HepG2 (cell line): ENCODE measurements at regions not wholly inside any gene's neighbourhood (a gene's known extent, or its start where the extent isn't known, plus 50 kb on each side); places are given as distances from the start of the nearest gene placed in this dataset.

Experiments used
- ATAC-seq: fragments of 200-7000 bp; cut with Tn5 transposase; 3 replicates; pipeline ENCODE4 v1.9.1; 2020; ENCODE audit warnings: mild to moderate bottlenecking, moderate library complexity
- BruUV-seq: library from RNA; stranded (reverse); fragments of 400-500 nt; replicated peaks from 2 replicates; lab custom pipeline; 2021; lab: Mats Ljungman, UMichigan
- CTCF ChIA-PET: fragments of 300-600 bp; formaldehyde crosslinking; extraction: SDS; loops from one replicate; lab custom pipeline; 2021; ENCODE audit warnings: low total read pairs, inconsistent platforms, low intra/inter-chr PET ratio; lab: Yijun Ruan, JAX
- POLR2A ChIA-PET: fragments of 350-600 bp; sonication (Branson Sonifier 250); formaldehyde crosslinking; loops from one replicate; lab custom pipeline; 2020; ENCODE audit warnings: antibody characterized with exemption, inconsistent platforms; lab: Yijun Ruan, JAX
- DNase-seq: peaks from one replicate; pipeline ENCODE4 v3.0.0-alpha.2; 2015; ENCODE audit warnings: low spot score
- FAIRE-seq: peaks from 3 replicates; lab custom pipeline; 2011; peaks lifted over from hg19 to GRCh38; lab: Jason Lieb, UNC
- H2AFZ ChIP-seq: one replicate; pipeline ENCODE4 v1.6.1; 2011; ENCODE audit warnings: low read length, inconsistent platforms
- H3K27ac ChIP-seq: fragments of 300-600 bp; 3 replicates; pipeline ENCODE4 v1.8.0; 2011; ENCODE audit warnings: mixed run types, mild to moderate bottlenecking, mixed read lengths, low read length, inconsistent platforms; ENCODE audit not compliant: insufficient read depth; ENCODE audit errors: extremely low read length
- H3K27me3 ChIP-seq, 2 experiments: fragments of 200-600 bp in 1 of 2; 2 replicates in 1 of 2; 3 replicates in 1 of 2; pipeline versions ENCODE4 v1.6.0 to v1.8.0; 2011; ENCODE audit warnings: low read length in 2 of 2, mild to moderate bottlenecking in 2 of 2, moderate library complexity in 2 of 2, inconsistent platforms in 1 of 2; ENCODE audit not compliant: insufficient read depth in 2 of 2, control insufficient read depth in 1 of 2
- H3K36me3 ChIP-seq, 2 experiments: fragments of 200-600 bp in 1 of 2; replicated peaks in 1 of 2; 2 replicates in 1 of 2; 3 replicates in 1 of 2; pipeline versions ENCODE4 v1.5.1 to v1.8.0; 2011; ENCODE audit warnings: low read length in 2 of 2, inconsistent platforms in 1 of 2; ENCODE audit not compliant: insufficient read depth in 2 of 2, control insufficient read depth in 1 of 2
- H3K4me1 ChIP-seq: 2 replicates; pipeline ENCODE4 v1.5.1; 2012; ENCODE audit warnings: low read length, inconsistent platforms; ENCODE audit not compliant: insufficient read depth
- H3K4me2 ChIP-seq: 2 replicates; pipeline ENCODE4 v1.6.0; 2011; ENCODE audit warnings: low read depth, low read length, inconsistent platforms
- H3K4me3 ChIP-seq, 3 experiments: fragments of 200-600 bp in 1 of 3; sonication (generic), shearing (Covaris generic) in 1 of 3; replicated peaks in 1 of 3; 2 replicates each; pipeline ENCODE4 v1.5.1; 2011 to 2016; ENCODE audit warnings: low read length in 3 of 3, inconsistent platforms in 2 of 3, low read depth in 2 of 3, mild to moderate bottlenecking in 2 of 3, control low read depth in 1 of 3, mixed read lengths in 1 of 3; ENCODE audit not compliant: insufficient read depth in 1 of 3
- H3K79me2 ChIP-seq: one replicate; pipeline ENCODE4 v1.6.1; 2011; ENCODE audit warnings: low read length, inconsistent platforms; ENCODE audit not compliant: insufficient read depth
- H3K9ac ChIP-seq: 2 replicates; pipeline ENCODE4 v1.6.0; 2011; ENCODE audit warnings: mild to moderate bottlenecking, low read depth, low read length, inconsistent platforms; ENCODE audit not compliant: insufficient read depth
- H3K9me3 ChIP-seq: 2 replicates; pipeline ENCODE4 v1.5.1; 2012; ENCODE audit warnings: mild to moderate bottlenecking, low read length
- H4K20me1 ChIP-seq: 2 replicates; pipeline ENCODE4 v1.6.0; 2011; ENCODE audit warnings: inconsistent platforms, mild to moderate bottlenecking, low read length, moderate library complexity; ENCODE audit not compliant: insufficient read depth
- BCLAF1 ChIP-seq: fragments of 450-650 bp; IDR thresholded peaks from 2 replicates; pipeline ENCODE4 v1.6.1; 2017; ENCODE audit warnings: mild to moderate bottlenecking
- CAMTA2 ChIP-seq: sonication (generic); formaldehyde crosslinking; IDR thresholded peaks from 2 replicates; pipeline ENCODE4 v1.4.0; 2020; ENCODE audit warnings: mild to moderate bottlenecking, missing genetic modification reagents, borderline replicate concordance
- ELF3 ChIP-seq: IDR thresholded peaks from 2 replicates; pipeline ENCODE4 v1.6.1; 2016; ENCODE audit warnings: missing genetic modification reagents, missing compliant biosample characterization
- MBNL3 ChIP-seq: fragments of 250-450 bp; sonication (Bioruptor Pico); conservative IDR thresholded peaks from 2 replicates; pipeline ENCODE4 v1.8.0; 2022; ENCODE audit warnings: mild to moderate bottlenecking, inconsistent platforms
- MTA1 ChIP-seq: sonication (generic); formaldehyde crosslinking; IDR thresholded peaks from 2 replicates; pipeline ENCODE4 v1.4.0; 2020; ENCODE audit warnings: missing genetic modification reagents, mild to moderate bottlenecking, borderline replicate concordance
- NFRKB ChIP-seq: fragments of 450-650 bp; IDR thresholded peaks from 2 replicates; pipeline ENCODE4 v1.6.1; 2017
- NKX3-1 ChIP-seq: sonication (generic); formaldehyde crosslinking; IDR thresholded peaks from 2 replicates; pipeline ENCODE4 v1.5.0; 2020; ENCODE audit warnings: missing genetic modification reagents
- STAG1 ChIP-seq: sonication (generic); formaldehyde crosslinking; IDR thresholded peaks from 2 replicates; pipeline ENCODE4 v1.4.0; 2020; ENCODE audit warnings: missing genetic modification reagents
- STAT6 ChIP-seq: sonication (generic); formaldehyde crosslinking; IDR thresholded peaks from 2 replicates; pipeline ENCODE4 v1.4.0; 2020; ENCODE audit warnings: missing genetic modification reagents, mild to moderate bottlenecking, borderline replicate concordance
- TOE1 ChIP-seq: sonication (generic); formaldehyde crosslinking; IDR thresholded peaks from 2 replicates; pipeline ENCODE4 v1.4.0; 2020; ENCODE audit warnings: mild to moderate bottlenecking, missing genetic modification reagents
- ZNF143 ChIP-seq: sonication (generic); formaldehyde crosslinking; IDR thresholded peaks from 2 replicates; pipeline ENCODE4 v1.4.0; 2020; ENCODE audit warnings: missing genetic modification reagents
- ZNF354B ChIP-seq: sonication (generic); formaldehyde crosslinking; IDR thresholded peaks from 2 replicates; pipeline ENCODE4 v1.8.0; 2022; ENCODE audit warnings: mild to moderate bottlenecking, missing genetic modification reagents
- ZNF572 ChIP-seq: sonication (generic); formaldehyde crosslinking; IDR thresholded peaks from 2 replicates; pipeline ENCODE4 v1.5.1; 2020; ENCODE audit warnings: mild to moderate bottlenecking, missing genetic modification reagents
- WGBS: methylation state at CpG from one replicate; pipeline ENCODE4 v1.1.6; 2017; ENCODE audit warnings: low lambda C conversion rate; 5-methylcytosine and 5-hydroxymethylcytosine counted together
- in situ Hi-C: cut with HindIII; loops from 2 replicates; pipeline ENCODE4 v1.10.0; 2017; ENCODE audit warnings: low pct_unique_long_range_greater_than_20kb; ENCODE audit not compliant: extremely low pct_ligation_motif_present
- intact Hi-C: fragments of 100-400 bp; cut with micrococcal nuclease; formaldehyde crosslinking; loops from one replicate; pipeline ENCODE4 v1.10.0; 2022; ENCODE audit not compliant: unreplicated experiment

GRCh38 chr10:106395041-106395749 is 769.3 kb downstream of the SORCS1 start:
- intact Hi-C loops, result no loop called here
- Histone ChIP-seq H3K4me1 (no peaks in the 10 kb centered on the region), H3K27me3 (no peaks in the 10 kb centered on the region), H3K79me2 (no peaks in the 10 kb centered on the region), H2AFZ (no peak overlapping the region), H3K27ac (no peak overlapping the region), H4K20me1 (no peaks in the 10 kb centered on the region), H3K9ac (no peak overlapping the region), H3K4me2 (no peak overlapping the region), H3K9me3 (peaks cover 72% of the 10 kb centered on the region), H3K4me3 (no peak overlapping the region), H3K36me3 (no peaks in the 10 kb centered on the region)
- DNase-seq, result no peak
- ATAC-seq, result no peak
- POLR2A ChIA-PET, result no interaction called here
- CTCF ChIA-PET, result no interaction called here
- WGBS, result 6% methylated on average over 3 of the region's 3 CpGs
- TF ChIP-seq BCLAF1 (no peak), ZNF143 (CRISPR knock-in tag) (no peak), ZNF354B (no peak), MTA1 (CRISPR knock-in tag) (no peak), NFRKB (no peak), ELF3 (no peak), STAT6 (CRISPR knock-in tag) (no peak), NKX3-1 (CRISPR knock-in tag) (no peak), CAMTA2 (no peak), TOE1 (no peak), STAG1 (CRISPR knock-in tag) (no peak), MBNL3 (CRISPR knock-in tag) (no peak), ZNF572 (CRISPR knock-in tag) (no peak)
- FAIRE-seq, result no peak
- BruUV-seq, result no TSS peak
- in situ Hi-C loops, result no loop called here
